ENCODE measurements at regions not wholly inside any gene's neighbourhood (a gene's known extent, or its start where the extent isn't known, plus 50 kb on each side); places are given as distances from the start of the nearest gene placed in this dataset.
"Not testable (repeated sequence)": the region's sequence is repeated elsewhere in the genome, so short reads cannot be mapped to it uniquely, and the experiment has no call there.

- DNase-seq (ENCODE audit: low read depth), result no peak
These were observed 353.3 kb downstream of the HACE1 start for GRCh38 chr6:104506429-104506828.

GRCh38 chr6:104505838-104506237, 353.9 kb downstream of the HACE1 start:
- DNase-seq (ENCODE audit: low read depth), result no peak

GRCh38 chr6:104500265-104500664, 359.5 kb downstream of the HACE1 start:
- no peak for DNase-seq (ENCODE audit: low read depth)

- no peak for DNase-seq (ENCODE audit: low read depth)
These were observed 373.7 kb downstream of the HACE1 start for GRCh38 chr6:104486035-104486434.

GRCh38 chr6:104484626-104485025, 375.1 kb downstream of the HACE1 start:
- no peak for DNase-seq (ENCODE audit: low read depth)

- no peak for DNase-seq (ENCODE audit: low read depth)
These were observed 375.5 kb downstream of the HACE1 start for GRCh38 chr6:104484191-104484590.

GRCh38 chr6:104483225-104483834, 376.4 kb downstream of the HACE1 start:
- peak; percentile 9 for DNase-seq (ENCODE audit: low read depth)

- no peak for DNase-seq (ENCODE audit: low read depth)
These were observed 382.1 kb downstream of the HACE1 start for GRCh38 chr6:104477569-104477968.

GRCh38 chr6:104473021-104473429, 386.7 kb downstream of the HACE1 start:
- DNase-seq (ENCODE audit: low read depth), result no peak

GRCh38 chr6:104472021-104472901, 387.5 kb downstream of the HACE1 start:
- no peak for DNase-seq (ENCODE audit: low read depth)

- no peak for DNase-seq (ENCODE audit: low read depth)
These were observed 393.4 kb downstream of the HACE1 start for GRCh38 chr6:104466306-104466705.

- DNase-seq (ENCODE audit: low read depth), result no peak
These were observed 396.7 kb downstream of the HACE1 start for GRCh38 chr6:104462811-104463599.

GRCh38 chr6:104460738-104461483, 398.8 kb downstream of the HACE1 start:
- DNase-seq (ENCODE audit: low read depth), result no peak

GRCh38 chr6:104459543-104459942, 400.2 kb downstream of the HACE1 start:
- DNase-seq (ENCODE audit: low read depth), result no peak

GRCh38 chr6:104449918-104450317, 409.8 kb downstream of the HACE1 start:
- DNase-seq (ENCODE audit: low read depth), result no peak

- not testable (repeated sequence) for DNase-seq (ENCODE audit: low read depth)
These were observed 413.3 kb downstream of the HACE1 start for GRCh38 chr6:104446101-104447080.

GRCh38 chr6:104434519-104434918, 425.2 kb downstream of the HACE1 start:
- no peak for DNase-seq (ENCODE audit: low read depth)

- DNase-seq (ENCODE audit: low read depth), result no peak
These were observed 428.6 kb downstream of the HACE1 start for GRCh38 chr6:104431096-104431495.

GRCh38 chr6:104428184-104428583, 431.5 kb downstream of the HACE1 start:
- DNase-seq (ENCODE audit: low read depth), result no peak

GRCh38 chr6:104423691-104424090, 436.0 kb downstream of the HACE1 start:
- DNase-seq (ENCODE audit: low read depth), result no peak

GRCh38 chr6:104421650-104422049, 438.1 kb downstream of the HACE1 start:
- no peak for DNase-seq (ENCODE audit: low read depth)

Data from non-pigmented ciliary epithelial cell (primary cell).